Cardiac fibroblast (primary cell): ENCODE measurements at regions not wholly inside any gene's neighbourhood (a gene's known extent, or its start where the extent isn't known, plus 50 kb on each side); places are given as distances from the start of the nearest gene placed in this dataset.

ENCODE experiments used
- DNase-seq, 2 donors: peaks; one replicate each; pipeline versions ENCODE4 v3.0.0 to v3.0.0-alpha.2; 2010; ENCODE audit warnings: low read depth in 2 of 2
- H3K4me3 ChIP-seq, 2 donors: replicated peaks in 1 of 2; 1 replicate in 1 of 2; 2 replicates in 1 of 2; pipeline ENCODE4 v1.5.1; 2011; ENCODE audit warnings: low read depth in 2 of 2, low read length in 2 of 2, mild to moderate bottlenecking in 2 of 2, moderate library complexity in 1 of 2
- CTCF ChIP-seq: IDR thresholded peaks from one replicate; pipeline ENCODE4 v1.5.1; 2011; ENCODE audit warnings: low read depth, mild to moderate bottlenecking, low read length, inconsistent platforms

GRCh38 chr2:176589825-176590440, 320.7 kb downstream of the MTX2 start:
- DNase-seq, result peak; percentile 13 to 67
- TF ChIP-seq CTCF, result no peak
- H3K4me3 ChIP-seq, result no peak overlapping the region

GRCh38 chr2:176592216-176592615, 323.0 kb downstream of the MTX2 start:
- DNase-seq, result no peak
- no peak overlapping the region for H3K4me3 ChIP-seq
- TF ChIP-seq CTCF, result no peak

- DNase-seq, result peak in 1 of 2 donors; percentile 10
- H3K4me3 ChIP-seq, result no peak overlapping the region
- TF ChIP-seq CTCF, result no peak
Observed at GRCh38 chr2:176595986-176596385, 326.7 kb downstream of the MTX2 start.

- no peak for TF ChIP-seq CTCF
- H3K4me3 ChIP-seq, result no peak overlapping the region
- no peak for DNase-seq
Observed at GRCh38 chr2:176597916-176598315, 328.7 kb downstream of the MTX2 start.

GRCh38 chr2:176598351-176598750, 329.1 kb downstream of the MTX2 start:
- DNase-seq, result no peak
- TF ChIP-seq CTCF, result no peak
- H3K4me3 ChIP-seq, result no peak overlapping the region

- TF ChIP-seq CTCF, result no peak
- no peak for DNase-seq
- H3K4me3 ChIP-seq, result no peak overlapping the region
Observed at GRCh38 chr2:176599796-176600485, 330.7 kb downstream of the MTX2 start.
